ENCODE measurements at regions not wholly inside any gene's neighbourhood (a gene's known extent, or its start where the extent isn't known, plus 50 kb on each side); places are given as distances from the start of the nearest gene placed in this dataset.

- peaks cover 8% of the 10 kb centered on the region for H3K27me3 Mint-ChIP-seq
- no peaks in the 10 kb centered on the region for H3K36me3 Mint-ChIP-seq
- H3K4me3 Mint-ChIP-seq, result no peak overlapping the region
- no peak overlapping the region for H3K27ac Mint-ChIP-seq
- peaks cover 3% of the 10 kb centered on the region for H3K4me1 Mint-ChIP-seq
- peaks cover 4% of the 10 kb centered on the region for H3K9me3 Mint-ChIP-seq
- DNase-seq (ENCODE audit: low spot score in 2 of 2), result no peak
- ATAC-seq (ENCODE audit: low read depth), result no peak
These were observed 219.8 kb downstream of the CDCA7 start for GRCh38 chr2:173574324-173575112.

GRCh38 chr2:173578404-173579107 lies 223.9 kb downstream of the CDCA7 start:
- ATAC-seq (ENCODE audit: low read depth), result no peak
- Mint-ChIP-seq H3K4me1 (no peaks in the 10 kb centered on the region), H3K36me3 (no peaks in the 10 kb centered on the region), H3K9me3 (peaks cover 4% of the 10 kb centered on the region), H3K27ac (no peak overlapping the region), H3K27me3 (peaks cover 9% of the 10 kb centered on the region), H3K4me3 (no peak overlapping the region)
- DNase-seq (ENCODE audit: low spot score in 2 of 2), result no peak

- H3K36me3 Mint-ChIP-seq, result no peaks in the 10 kb centered on the region
- no peaks in the 10 kb centered on the region for H3K4me1 Mint-ChIP-seq
- H3K9me3 Mint-ChIP-seq, result no peaks in the 10 kb centered on the region
- H3K4me3 Mint-ChIP-seq, result no peak overlapping the region
- no peak overlapping the region for H3K27ac Mint-ChIP-seq
- ATAC-seq (ENCODE audit: low read depth) (no peak), DNase-seq (ENCODE audit: low spot score in 2 of 2) (no peak)
- peaks cover 7% of the 10 kb centered on the region for H3K27me3 Mint-ChIP-seq
These were observed 225.7 kb downstream of the CDCA7 start for GRCh38 chr2:173580351-173580750.

- no peak overlapping the region for H3K27ac Mint-ChIP-seq
- no peak for DNase-seq (ENCODE audit: low spot score in 2 of 2)
- H3K27me3 Mint-ChIP-seq, result peaks cover 4% of the 10 kb centered on the region
- ATAC-seq (ENCODE audit: low read depth), result no peak
- H3K9me3 Mint-ChIP-seq, result no peaks in the 10 kb centered on the region
- no peak overlapping the region for H3K4me3 Mint-ChIP-seq
- no peaks in the 10 kb centered on the region for H3K36me3 Mint-ChIP-seq
- no peaks in the 10 kb centered on the region for H3K4me1 Mint-ChIP-seq
These were observed 226.3 kb downstream of the CDCA7 start for GRCh38 chr2:173580956-173581355.

GRCh38 chr2:173583196-173583595 lies 228.5 kb downstream of the CDCA7 start:
- Mint-ChIP-seq H3K36me3 (no peaks in the 10 kb centered on the region), H3K4me1 (no peaks in the 10 kb centered on the region), H3K27me3 (peaks cover 9% of the 10 kb centered on the region), H3K9me3 (no peaks in the 10 kb centered on the region), H3K4me3 (no peak overlapping the region), H3K27ac (no peak overlapping the region)
- ATAC-seq (ENCODE audit: low read depth) (no peak), DNase-seq (ENCODE audit: low spot score in 2 of 2) (no peak)

GRCh38 chr2:173584000-173584399 lies 229.3 kb downstream of the CDCA7 start:
- Mint-ChIP-seq H3K27me3 (peaks cover 10% of the 10 kb centered on the region), H3K36me3 (no peaks in the 10 kb centered on the region), H3K4me1 (no peaks in the 10 kb centered on the region), H3K27ac (no peak overlapping the region), H3K9me3 (no peaks in the 10 kb centered on the region), H3K4me3 (no peak overlapping the region)
- DNase-seq (ENCODE audit: low spot score in 2 of 2) (no peak), ATAC-seq (ENCODE audit: low read depth) (no peak)

- ATAC-seq (ENCODE audit: low read depth), result no peak
- H3K27ac Mint-ChIP-seq, result no peak overlapping the region
- H3K36me3 Mint-ChIP-seq, result no peaks in the 10 kb centered on the region
- no peaks in the 10 kb centered on the region for H3K9me3 Mint-ChIP-seq
- peaks cover 12% of the 10 kb centered on the region for H3K27me3 Mint-ChIP-seq
- DNase-seq (ENCODE audit: low spot score in 2 of 2), result no peak
- H3K4me1 Mint-ChIP-seq, result no peaks in the 10 kb centered on the region
- no peak overlapping the region for H3K4me3 Mint-ChIP-seq
These were observed 230.2 kb downstream of the CDCA7 start for GRCh38 chr2:173584676-173585458.

GRCh38 chr2:173588931-173589369 lies 234.3 kb downstream of the CDCA7 start:
- H3K4me1 Mint-ChIP-seq, result no peaks in the 10 kb centered on the region
- peaks cover 3% of the 10 kb centered on the region for H3K36me3 Mint-ChIP-seq
- DNase-seq (ENCODE audit: low spot score in 2 of 2) (no peak), ATAC-seq (ENCODE audit: low read depth) (no peak)
- H3K27ac Mint-ChIP-seq, result no peak overlapping the region
- H3K9me3 Mint-ChIP-seq, result peaks cover 8% of the 10 kb centered on the region
- H3K27me3 Mint-ChIP-seq, result peaks cover 8% of the 10 kb centered on the region
- H3K4me3 Mint-ChIP-seq, result no peak overlapping the region

GRCh38 chr2:173589604-173590275 lies 235.1 kb downstream of the CDCA7 start:
- Mint-ChIP-seq H3K27me3 (peaks cover 8% of the 10 kb centered on the region), H3K27ac (no peak overlapping the region), H3K9me3 (peaks cover 8% of the 10 kb centered on the region), H3K36me3 (peaks cover 3% of the 10 kb centered on the region), H3K4me3 (no peak overlapping the region), H3K4me1 (no peaks in the 10 kb centered on the region)
- no peak for DNase-seq (ENCODE audit: low spot score in 2 of 2)
- ATAC-seq (ENCODE audit: low read depth), result no peak

- Mint-ChIP-seq H3K27ac (no peak overlapping the region), H3K4me3 (no peak overlapping the region), H3K4me1 (no peaks in the 10 kb centered on the region), H3K9me3 (peaks cover 8% of the 10 kb centered on the region), H3K27me3 (peaks cover 8% of the 10 kb centered on the region), H3K36me3 (peaks cover 3% of the 10 kb centered on the region)
- no peak for DNase-seq (ENCODE audit: low spot score in 2 of 2)
- no peak for ATAC-seq (ENCODE audit: low read depth)
These were observed 235.7 kb downstream of the CDCA7 start for GRCh38 chr2:173590276-173590861.

GRCh38 chr2:173593109-173593508 lies 238.4 kb downstream of the CDCA7 start:
- ATAC-seq (ENCODE audit: low read depth) (no peak), DNase-seq (ENCODE audit: low spot score in 2 of 2) (no peak)
- H3K4me3 Mint-ChIP-seq, result no peak overlapping the region
- H3K27me3 Mint-ChIP-seq, result peaks cover 4% of the 10 kb centered on the region
- no peak overlapping the region for H3K27ac Mint-ChIP-seq
- H3K9me3 Mint-ChIP-seq, result peaks cover 8% of the 10 kb centered on the region
- H3K36me3 Mint-ChIP-seq, result peaks cover 3% of the 10 kb centered on the region
- H3K4me1 Mint-ChIP-seq, result no peaks in the 10 kb centered on the region

- Mint-ChIP-seq H3K4me3 (no peak overlapping the region), H3K36me3 (peaks cover 3% of the 10 kb centered on the region), H3K27ac (no peak overlapping the region), H3K9me3 (peaks cover 16% of the 10 kb centered on the region), H3K4me1 (no peaks in the 10 kb centered on the region), H3K27me3 (peaks cover 4% of the 10 kb centered on the region)
- DNase-seq (ENCODE audit: low spot score in 2 of 2) (no peak), ATAC-seq (ENCODE audit: low read depth) (no peak)
These were observed 241.6 kb downstream of the CDCA7 start for GRCh38 chr2:173596244-173596643.

- peaks cover 4% of the 10 kb centered on the region for H3K27me3 Mint-ChIP-seq
- peaks cover 1% of the 10 kb centered on the region for H3K36me3 Mint-ChIP-seq
- ATAC-seq (ENCODE audit: low read depth), result no peak
- no peaks in the 10 kb centered on the region for H3K4me1 Mint-ChIP-seq
- no peak overlapping the region for H3K4me3 Mint-ChIP-seq
- H3K9me3 Mint-ChIP-seq, result peaks cover 12% of the 10 kb centered on the region
- no peak for DNase-seq (ENCODE audit: low spot score in 2 of 2)
- H3K27ac Mint-ChIP-seq, result no peak overlapping the region
These were observed 243.9 kb downstream of the CDCA7 start for GRCh38 chr2:173598525-173598924.
